Panc1 (cell line): ENCODE measurements at regions not wholly inside any gene's neighbourhood (a gene's known extent, or its start where the extent isn't known, plus 50 kb on each side); places are given as distances from the start of the nearest gene placed in this dataset.

Experiments
- ATAC-seq: fragments of 200-7000 bp; cut with Tn5 transposase; 2 replicates; pipeline ENCODE4 v1.9.1; 2020; ENCODE audit warnings: mild to moderate bottlenecking, moderate library complexity
- BruUV-seq: library from RNA; stranded (reverse); fragments of 400-500 nt; replicated peaks from 2 replicates; lab custom pipeline; 2021; lab: Mats Ljungman, UMichigan
- CTCF ChIA-PET: fragments of 300-600 bp; sonication (Branson Sonifier 250); formaldehyde crosslinking; loops from one replicate; lab custom pipeline; 2022; ENCODE audit warnings: antibody characterized with exemption; lab: Charles Lee
- POLR2A ChIA-PET: fragments of 300-600 bp; sonication (Branson Sonifier 250); formaldehyde crosslinking; loops from one replicate; lab custom pipeline; 2022; ENCODE audit warnings: antibody characterized with exemption; lab: Charles Lee
- DNase-seq: peaks from one replicate; pipeline ENCODE4 v3.0.0-alpha.2; 2010; ENCODE audit warnings: low read depth, low spot score
- H3K27ac ChIP-seq: 2 replicates; pipeline ENCODE4 v1.5.1; 2011; ENCODE audit warnings: mild to moderate bottlenecking, low read length, inconsistent platforms
- H3K27me3 ChIP-seq: fragments of 200-500 bp; sonication (Bioruptor generic); 2 replicates; pipeline ENCODE4 v1.6.0; 2014; ENCODE audit warnings: low read length, inconsistent platforms; ENCODE audit not compliant: control insufficient read depth, insufficient read depth
- H3K36me3 ChIP-seq: fragments of 200-500 bp; sonication (Bioruptor generic); 2 replicates; pipeline ENCODE4 v1.5.1; 2014; ENCODE audit warnings: inconsistent platforms, mild to moderate bottlenecking, low read length, moderate library complexity; ENCODE audit not compliant: control insufficient read depth, insufficient read depth
- H3K4me1 ChIP-seq: 2 replicates; pipeline ENCODE4 v1.5.1; 2011; ENCODE audit warnings: inconsistent platforms, mild to moderate bottlenecking, low read length, moderate library complexity; ENCODE audit not compliant: control insufficient read depth, insufficient read depth
- H3K4me3 ChIP-seq, 2 experiments: 2 replicates each; pipeline ENCODE4 v1.5.1; 2011 to 2012; ENCODE audit warnings: low read depth in 2 of 2, low read length in 2 of 2, mild to moderate bottlenecking in 2 of 2, inconsistent platforms in 1 of 2, moderate library complexity in 1 of 2
- H3K9me3 ChIP-seq: fragments of 200-500 bp; sonication (Bioruptor generic); 2 replicates; pipeline ENCODE4 v1.5.1; 2014; ENCODE audit warnings: low read depth, mild to moderate bottlenecking, inconsistent platforms, low read length, moderate library complexity; ENCODE audit not compliant: control insufficient read depth, insufficient read depth
- CTCF ChIP-seq: fragments of 450-650 bp; IDR thresholded peaks from 2 replicates; pipeline ENCODE4 v1.5.1; 2017; ENCODE audit warnings: mild to moderate bottlenecking
- POLR2AphosphoS5 ChIP-seq: IDR thresholded peaks from 2 replicates; pipeline ENCODE4 v1.6.1; 2012; ENCODE audit warnings: mild to moderate bottlenecking, low read depth, low read length, moderate library complexity
- REST ChIP-seq, 2 experiments: IDR thresholded peaks; 2 replicates each; pipeline ENCODE4 v1.6.1; 2011 to 2012; ENCODE audit warnings: low read depth in 2 of 2, control low read depth in 1 of 2, low read length in 1 of 2, mild to moderate bottlenecking in 1 of 2, moderate library complexity in 1 of 2; ENCODE audit not compliant: insufficient read depth in 1 of 2
- SIN3A ChIP-seq: IDR thresholded peaks from 2 replicates; pipeline ENCODE4 v1.6.1; 2012; ENCODE audit warnings: low read depth, mild to moderate bottlenecking, low read length, moderate library complexity, borderline replicate concordance; ENCODE audit not compliant: insufficient read depth
- TCF7L2 ChIP-seq: IDR thresholded peaks from 2 replicates; pipeline ENCODE4 v1.6.1; 2011; ENCODE audit warnings: mild to moderate bottlenecking, low read depth, low read length, inconsistent platforms
- in situ Hi-C: cut with HindIII; loops from 2 replicates; pipeline ENCODE4 v1.10.0; 2016; ENCODE audit warnings: low sequenced_read_pairs, low pct_unique_long_range_greater_than_20kb
- intact Hi-C: fragments of 100-400 bp; cut with micrococcal nuclease; formaldehyde crosslinking; loops from one replicate; pipeline ENCODE4 v1.10.0; 2022; ENCODE audit not compliant: unreplicated experiment

- no TSS peak for BruUV-seq
- intact Hi-C loops (no loop called here), in situ Hi-C loops (no loop called here)
- no peak overlapping the region for H3K4me3 ChIP-seq
- H3K4me1 ChIP-seq = no peaks in the 10 kb centered on the region
- DNase-seq (no peak), ATAC-seq (no peak)
- H3K27me3 ChIP-seq = no peaks in the 10 kb centered on the region
- H3K27ac ChIP-seq = no peak overlapping the region
- no peaks in the 10 kb centered on the region for H3K36me3 ChIP-seq
- H3K9me3 ChIP-seq = no peaks in the 10 kb centered on the region
- POLR2A ChIA-PET = no interaction called here
- CTCF ChIA-PET = no interaction called here
- TF ChIP-seq SIN3A (no peak), POLR2AphosphoS5 (no peak), CTCF (no peak), TCF7L2 (no peak), REST (IDR thresholded peaks at IDR 0.05; ENCODE audit: insufficient read depth in 1 of 2, low read depth in 2 of 2, low read length in 1 of 2) (no peak)
Measured at GRCh38 chr14:99040711-99041110, 231.3 kb downstream of the BCL11B start.

GRCh38 chr14:99041141-99041819, 230.7 kb downstream of the BCL11B start:
- Histone ChIP-seq H3K4me1 (no peaks in the 10 kb centered on the region), H3K27ac (no peak overlapping the region), H3K9me3 (no peaks in the 10 kb centered on the region), H3K4me3 (no peak overlapping the region), H3K27me3 (no peaks in the 10 kb centered on the region), H3K36me3 (no peaks in the 10 kb centered on the region)
- DNase-seq = no peak
- no peak for ATAC-seq
- ChIA-PET POLR2A (no interaction called here), CTCF (no interaction called here)
- no TSS peak for BruUV-seq
- intact Hi-C loops (no loop called here), in situ Hi-C loops (no loop called here)
- TF ChIP-seq TCF7L2 = no peak
- TF ChIP-seq SIN3A = no peak
- no peak for TF ChIP-seq REST (IDR thresholded peaks at IDR 0.05; ENCODE audit: insufficient read depth in 1 of 2, low read depth in 2 of 2, low read length in 1 of 2)
- TF ChIP-seq POLR2AphosphoS5 = no peak
- TF ChIP-seq CTCF = no peak
